DMS53 treated with DMSO at 0.1 percent for 48 hours (cell line): ENCODE measurements at regions not wholly inside any gene's neighbourhood (a gene's known extent, or its start where the extent isn't known, plus 50 kb on each side); places are given as distances from the start of the nearest gene placed in this dataset.

Experiments used
- DNase-seq: peaks from one replicate; lab custom pipeline; 2025; ENCODE audit not compliant: unreplicated experiment; lab: John Stamatoyannopoulos, UW

DNA sequence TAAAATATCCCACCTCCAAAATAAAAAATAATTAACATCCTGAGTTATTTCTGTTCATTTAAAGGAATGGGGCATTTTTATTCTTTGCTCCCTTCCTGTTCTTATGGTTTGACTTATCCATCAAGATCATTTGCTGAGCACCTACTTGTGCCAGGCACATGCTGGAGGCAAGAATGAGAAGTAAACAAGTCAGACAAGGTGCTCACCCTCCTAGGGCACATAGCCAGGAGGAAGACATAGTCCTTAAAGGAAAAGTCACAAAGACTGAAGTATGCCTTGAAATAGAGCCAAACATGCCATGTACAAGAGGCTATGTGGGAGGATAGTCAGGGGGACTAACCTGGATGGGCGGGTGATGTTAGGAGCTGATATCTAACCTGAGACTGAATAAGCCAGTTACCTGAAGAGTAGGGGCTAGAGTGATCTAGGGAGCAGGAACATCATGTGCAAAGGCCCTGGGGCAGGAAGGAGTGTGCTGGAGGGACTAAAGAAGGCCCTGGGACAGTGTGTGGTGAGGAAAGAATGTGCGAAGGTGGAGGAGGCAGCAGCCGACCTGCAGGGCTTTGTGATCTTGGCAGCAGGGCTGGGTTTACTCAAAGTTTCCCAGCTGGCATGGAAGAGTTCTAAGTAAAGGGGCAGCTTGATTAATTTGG, 233.5 kb downstream of the MATN1 start:
- DNase-seq, result no peak

DNA sequence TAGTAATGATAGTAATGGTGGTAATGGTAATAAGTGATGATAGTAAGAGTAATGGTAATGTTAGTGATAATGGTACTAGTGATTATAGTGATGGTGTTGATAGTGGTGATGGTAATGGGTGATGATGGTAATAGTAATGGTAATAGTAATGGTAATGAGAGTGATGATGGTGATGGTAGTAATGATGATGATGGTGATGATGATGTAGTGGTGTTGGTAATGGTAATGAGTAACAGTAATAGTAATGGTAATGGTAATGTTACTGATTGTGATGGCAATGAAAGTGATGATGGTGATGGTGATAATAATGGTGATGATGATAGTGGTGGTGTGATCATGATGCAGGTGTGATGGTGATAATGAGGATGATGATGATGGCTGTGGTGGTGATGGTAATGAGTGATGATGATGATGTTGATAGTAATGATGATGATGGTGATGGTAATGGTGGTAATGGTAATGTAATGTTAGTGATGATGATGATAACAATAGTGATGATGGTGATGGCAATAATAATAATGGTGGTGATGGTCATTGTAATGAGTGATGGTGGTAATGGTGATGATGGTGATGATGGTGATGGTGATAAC, 235.0 kb downstream of the MATN1 start:
- no peak for DNase-seq

DNA sequence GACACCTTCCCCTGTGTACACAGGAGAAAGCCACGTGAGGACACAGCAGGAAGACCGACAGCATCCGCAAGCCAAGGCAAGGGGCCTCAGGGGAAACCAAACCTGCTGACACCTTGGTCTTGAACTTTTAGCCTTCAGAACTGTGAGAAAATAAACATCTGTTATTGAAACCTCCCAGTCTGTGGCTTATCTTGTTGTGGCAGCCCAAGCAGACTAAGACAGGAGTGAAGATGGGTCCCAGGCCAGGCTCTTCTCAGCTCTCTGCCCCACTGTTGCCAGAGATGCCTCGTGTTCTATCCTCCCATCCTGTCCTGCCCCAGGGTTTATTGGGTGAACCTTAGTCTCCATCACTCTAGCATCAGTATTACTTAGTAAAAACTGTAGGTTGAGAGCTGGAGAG, 236.3 kb downstream of the MATN1 start:
- DNase-seq, result no peak

DNA sequence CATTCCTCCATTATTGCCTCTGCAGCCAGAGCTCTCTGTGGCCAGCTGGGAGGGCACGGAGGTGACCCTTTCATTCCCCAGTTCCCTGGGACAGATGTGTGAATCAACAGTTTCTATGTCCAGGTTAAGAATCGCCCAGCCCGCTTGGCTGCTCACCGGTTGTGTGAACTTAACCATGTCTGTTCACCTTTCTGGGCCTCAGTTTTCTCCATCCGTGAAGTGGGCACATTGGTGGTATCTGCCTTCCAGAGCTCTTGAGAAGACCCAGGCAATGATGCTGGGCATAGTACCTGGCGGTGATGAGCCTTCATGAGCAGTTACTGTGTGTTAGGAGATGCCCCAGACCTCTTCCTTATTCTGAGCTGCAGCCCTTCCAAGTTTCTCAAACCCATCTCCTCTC, 238.3 kb downstream of the MATN1 start:
- DNase-seq, result no peak

DNA sequence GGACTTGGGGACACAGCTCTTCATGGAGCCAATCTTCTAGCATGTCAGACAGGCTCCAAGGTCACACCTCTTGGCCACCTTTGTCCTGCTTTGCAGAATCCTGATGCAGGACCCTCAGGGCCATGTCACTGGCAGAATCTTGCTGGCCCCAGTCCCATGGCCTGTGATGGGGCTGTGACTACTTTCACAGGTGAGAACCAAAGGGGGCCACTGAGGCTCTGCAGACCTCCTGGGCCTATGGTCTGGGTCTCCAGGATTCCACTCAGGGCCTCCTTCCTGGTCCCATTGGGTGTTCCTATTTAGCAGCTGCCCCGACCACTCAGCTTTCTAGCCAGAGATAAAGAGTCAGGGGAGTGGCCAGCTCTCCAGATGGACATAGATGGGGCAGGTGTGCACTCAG, 238.7 kb downstream of the MATN1 start:
- no peak for DNase-seq

DNA sequence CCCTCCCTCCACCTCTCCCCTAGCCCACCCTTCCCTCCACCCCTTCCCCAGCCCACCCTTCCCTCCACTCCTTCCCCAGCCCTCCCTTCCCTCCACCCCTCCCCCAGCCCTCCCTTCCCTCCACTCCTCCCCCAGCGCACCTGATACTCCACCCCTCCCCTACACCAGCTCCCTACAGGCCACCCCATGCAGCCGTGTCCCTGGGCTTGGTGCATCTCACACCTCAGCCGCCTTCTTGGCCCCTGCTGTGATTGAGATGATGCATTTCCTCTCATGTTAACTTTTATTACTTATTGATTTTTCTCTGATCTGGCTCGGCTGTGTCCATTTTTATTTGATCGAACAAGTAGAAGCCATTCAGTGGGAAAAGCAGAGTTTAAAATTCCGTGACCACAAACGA, 243.8 kb downstream of the MATN1 start:
- no peak for DNase-seq

DNA sequence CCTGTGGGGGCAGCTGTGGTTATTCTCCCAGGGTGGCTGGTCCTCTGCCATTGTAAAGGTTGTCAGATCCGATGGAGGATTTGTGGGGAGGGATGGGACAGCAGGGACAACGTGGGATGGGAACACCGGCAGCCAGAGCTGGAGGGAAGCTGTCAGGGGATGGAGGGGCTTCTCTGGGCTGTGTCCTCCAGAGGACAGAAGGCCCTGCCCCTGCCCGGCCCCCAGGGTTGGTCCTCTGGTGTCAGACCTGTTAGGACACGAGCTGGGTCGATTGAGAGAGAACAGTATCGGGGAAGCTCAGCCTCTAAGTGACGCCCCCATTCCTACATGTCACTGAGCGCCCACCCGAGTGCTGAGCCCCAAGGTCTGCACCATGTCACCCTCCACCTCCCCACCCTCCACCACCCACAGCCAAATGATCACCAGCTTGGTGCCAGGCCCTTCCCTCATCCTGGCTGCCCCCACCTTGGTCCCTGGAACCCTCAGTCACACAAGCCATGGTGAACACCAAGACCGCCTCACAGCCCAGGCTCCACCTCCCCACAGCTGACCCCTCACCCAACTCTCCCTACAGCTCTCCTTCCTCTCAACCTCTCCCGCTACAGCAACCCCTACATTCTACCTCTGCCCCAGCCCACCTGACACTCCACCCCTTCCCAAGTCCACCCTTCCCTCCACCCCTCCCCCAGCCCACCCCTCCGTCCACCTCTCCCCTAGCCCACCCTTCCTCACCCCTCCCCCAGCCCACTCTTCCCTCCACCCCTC, 244.4 kb downstream of the MATN1 start:
- no peak for DNase-seq

DNA sequence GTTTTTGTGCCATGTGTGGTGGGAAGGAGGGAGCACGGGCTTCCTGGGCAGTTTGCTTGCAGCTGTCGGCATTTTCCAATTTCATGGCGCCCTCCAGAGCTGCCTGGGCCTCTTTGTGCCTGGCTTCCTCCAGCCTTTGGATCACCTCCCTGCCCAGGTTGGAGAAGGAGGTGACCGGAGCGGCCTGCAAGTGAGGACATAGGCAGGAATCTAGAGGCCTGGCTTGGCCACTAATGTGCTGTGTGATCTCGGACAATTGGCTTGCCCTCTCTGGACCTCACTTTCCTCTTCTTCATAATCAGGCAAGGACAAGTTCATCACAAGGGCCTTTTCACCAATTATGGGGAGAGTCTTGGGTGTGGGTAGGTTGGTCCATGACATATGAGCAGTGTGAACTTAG, 245.1 kb downstream of the MATN1 start:
- no peak for DNase-seq

DNA sequence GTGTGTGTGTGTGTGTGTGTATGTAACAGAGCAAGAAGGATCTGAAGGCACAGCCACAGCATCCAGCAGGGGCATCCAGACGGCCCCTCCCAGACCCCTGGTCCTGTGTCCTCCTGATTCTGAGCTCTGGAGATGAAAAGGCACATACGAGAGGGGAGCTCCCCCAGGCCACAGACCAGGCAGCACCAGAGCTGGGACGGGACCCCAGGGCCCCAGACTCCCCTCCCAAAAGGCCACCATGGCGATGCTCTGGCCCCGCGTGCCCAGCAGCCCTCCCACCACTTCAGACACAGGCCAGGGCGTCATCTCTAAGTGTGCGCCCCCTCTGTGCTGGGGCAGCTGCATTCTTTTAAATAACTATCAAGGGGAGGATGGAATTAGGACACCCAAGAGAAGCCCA, 245.8 kb downstream of the MATN1 start:
- no peak for DNase-seq

DNA sequence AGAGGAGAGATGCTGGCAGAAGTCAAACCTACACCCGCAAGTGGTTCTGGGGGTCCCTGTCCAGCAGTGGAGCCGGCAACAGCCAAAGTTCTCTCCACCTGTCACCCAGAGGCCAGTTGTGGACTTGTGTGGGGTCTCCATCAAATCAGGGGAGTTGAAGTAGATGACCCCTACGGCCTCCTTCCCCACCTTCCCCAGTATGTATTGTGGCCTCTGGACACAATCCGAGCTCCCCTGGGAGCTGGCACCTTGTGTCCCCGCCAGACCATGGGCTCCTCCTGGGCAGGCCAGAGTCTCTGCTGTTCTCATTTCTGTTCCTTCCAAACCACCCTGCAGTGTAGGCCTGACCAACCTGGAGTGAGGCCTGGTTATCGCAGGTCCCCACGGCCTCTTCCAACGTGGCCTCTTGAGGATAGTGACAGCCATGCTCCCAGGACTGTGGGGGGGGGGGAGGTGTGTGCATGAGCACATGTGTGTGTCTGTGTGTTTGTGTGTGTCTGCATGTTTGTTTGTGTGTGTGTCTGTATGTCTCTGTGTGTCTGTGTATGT, 246.4 kb downstream of the MATN1 start:
- no peak for DNase-seq

DNA sequence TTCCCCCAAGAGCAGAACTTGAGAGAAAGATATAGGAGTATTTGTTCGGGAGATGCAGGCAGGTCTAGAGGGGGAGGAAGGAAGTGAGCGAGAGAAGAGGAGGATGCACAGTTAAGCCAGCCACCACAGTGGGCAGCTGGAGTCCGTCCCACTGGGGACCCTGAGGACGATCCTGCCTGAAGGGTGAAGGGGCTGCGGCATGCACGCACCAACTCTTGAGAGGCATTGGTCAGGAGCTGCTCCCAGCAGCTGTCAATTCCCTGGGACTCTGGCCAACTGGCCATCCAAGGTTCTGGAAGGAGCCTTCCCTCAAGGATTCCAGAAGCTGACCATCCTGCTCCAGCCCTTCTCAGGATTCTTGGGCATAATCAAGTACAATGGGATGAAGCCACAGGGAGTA, 246.9 kb downstream of the MATN1 start:
- no peak for DNase-seq

DNA sequence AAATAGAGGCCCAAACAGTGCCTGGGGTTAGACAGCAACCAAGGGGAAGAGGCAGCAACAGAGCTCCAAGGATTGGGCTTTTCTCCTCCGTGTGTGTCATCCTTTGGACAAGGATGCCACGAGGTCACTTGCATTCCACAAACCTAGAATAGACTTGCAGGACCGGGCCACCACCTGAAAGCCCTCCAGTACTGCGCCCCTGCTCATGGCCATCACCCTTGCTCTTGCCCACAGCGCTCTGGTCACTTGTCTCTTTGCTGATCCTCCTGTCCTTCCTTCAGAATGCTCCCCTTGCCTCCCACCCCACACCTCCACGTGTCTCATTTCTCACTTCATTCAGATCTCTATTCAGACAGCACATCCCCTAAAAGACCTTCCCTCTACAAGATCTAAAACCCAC, 247.4 kb downstream of the MATN1 start:
- no peak for DNase-seq

DNA sequence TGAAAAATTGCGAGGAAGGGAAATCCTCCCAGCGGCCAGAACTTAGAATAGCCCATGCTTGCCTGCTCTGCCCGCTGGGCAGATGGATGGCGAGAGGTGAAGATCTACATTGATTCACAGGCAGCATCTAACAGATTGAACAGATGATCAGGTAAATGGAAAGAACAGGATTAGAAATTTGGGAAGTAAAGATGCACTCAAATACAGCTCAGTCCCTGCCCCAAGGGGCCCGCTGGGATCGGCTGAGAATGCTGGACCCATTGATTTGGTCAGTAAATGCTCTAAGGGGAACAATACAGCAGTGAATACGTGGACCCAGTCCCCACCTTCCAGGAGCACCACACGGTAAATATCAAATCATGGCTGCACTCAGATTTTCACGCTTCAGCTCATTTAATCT, 248.2 kb downstream of the MATN1 start:
- DNase-seq, result no peak

DNA sequence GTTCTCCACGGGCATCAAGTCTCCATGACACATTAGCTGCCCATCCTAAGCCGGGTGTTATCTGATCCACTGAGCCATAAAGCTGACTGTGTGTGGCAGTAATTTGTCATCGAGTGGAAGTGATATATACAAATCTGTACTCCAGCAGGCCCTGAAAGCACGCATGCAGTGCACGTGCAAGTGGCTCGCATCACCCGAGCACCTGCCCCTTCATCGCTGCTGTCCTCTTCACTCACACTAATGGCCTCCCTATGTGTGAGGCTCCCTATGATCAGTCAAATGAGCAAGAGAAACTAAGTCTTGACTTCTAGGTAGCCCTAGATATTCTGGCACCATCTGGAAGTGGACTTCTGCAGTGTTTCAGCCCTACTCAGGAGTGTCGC, 248.6 kb downstream of the MATN1 start:
- no peak for DNase-seq

DNA sequence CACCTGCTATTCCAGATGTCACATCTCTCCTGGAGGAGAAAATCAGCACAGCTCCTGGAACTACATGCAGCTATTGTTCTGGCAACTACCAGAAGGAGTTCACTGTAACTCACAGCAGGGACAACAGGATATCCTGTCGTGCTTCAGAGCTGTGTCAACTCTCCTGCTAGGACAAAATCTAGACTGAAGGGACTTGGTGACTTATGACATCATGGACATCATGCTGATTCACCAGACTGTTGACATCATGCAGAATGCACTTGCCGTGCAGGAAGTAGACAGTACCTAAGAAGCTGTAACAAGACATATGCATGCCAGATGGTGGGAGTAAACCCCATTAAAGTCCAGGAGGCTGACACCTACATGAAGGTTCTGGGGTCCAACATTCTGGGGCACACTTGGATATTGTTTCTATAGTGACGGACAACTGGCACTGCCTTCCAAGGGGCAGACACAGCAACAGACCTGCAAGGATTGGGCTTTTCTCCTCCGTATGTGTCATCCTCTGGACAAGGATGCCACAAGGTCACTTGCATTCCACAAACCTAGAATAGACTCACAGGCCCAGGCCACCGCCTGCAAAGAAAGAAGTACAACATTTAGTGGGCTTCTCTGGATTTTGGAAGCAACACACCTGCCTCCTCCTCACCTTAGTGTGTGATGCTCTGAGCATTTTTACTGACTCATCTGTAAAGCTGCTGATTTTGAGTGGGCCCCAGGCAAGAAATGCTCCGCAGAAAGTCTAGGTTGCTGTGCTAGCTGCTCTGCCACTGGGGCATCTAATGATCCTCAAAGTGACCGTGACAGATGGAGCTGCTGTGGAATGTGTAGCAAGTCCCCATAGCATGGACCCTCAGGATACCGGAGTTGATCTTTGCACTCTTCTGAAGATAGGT, 249.2 kb downstream of the MATN1 start:
- no peak for DNase-seq

DNA sequence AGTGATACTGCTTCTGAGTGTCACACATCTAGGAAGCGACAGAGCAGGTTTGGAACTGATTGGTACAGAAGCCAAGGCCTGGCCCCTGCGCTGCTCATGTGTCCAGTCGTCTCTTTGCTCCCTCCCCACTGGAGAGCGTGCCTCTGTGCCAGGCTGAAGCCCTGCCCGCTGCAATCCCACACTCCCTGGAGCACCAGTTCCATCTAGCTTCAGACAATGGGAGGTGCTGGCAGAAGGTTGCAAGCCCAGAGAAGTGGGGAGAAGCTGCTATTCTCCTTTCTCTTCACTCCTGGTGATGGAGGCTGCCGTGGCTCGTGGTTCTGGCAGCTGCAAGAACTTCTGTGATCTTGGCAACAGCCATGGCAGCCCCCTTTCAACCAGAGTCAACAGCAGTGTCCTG, 250.9 kb downstream of the MATN1 start:
- DNase-seq, result no peak

DNA sequence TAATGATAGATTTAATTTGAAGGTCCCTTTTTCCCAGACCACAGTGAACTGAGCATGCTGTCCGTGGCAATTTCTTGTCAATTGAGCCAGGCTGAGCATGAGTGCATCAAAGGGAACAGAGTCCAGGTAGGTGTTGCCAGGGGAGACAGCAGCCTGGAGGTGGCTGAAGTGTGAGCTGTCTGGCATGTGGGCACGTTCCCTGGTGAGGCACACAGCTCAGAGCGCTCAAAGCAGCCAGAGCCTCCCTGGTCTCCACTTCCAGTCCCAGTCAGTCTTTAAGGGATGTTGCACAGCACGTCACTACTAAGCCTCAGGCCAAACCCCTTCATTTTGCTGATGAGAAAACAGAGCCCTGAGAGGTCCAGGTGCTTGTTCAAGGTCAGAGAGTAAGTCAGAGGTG, 251.4 kb downstream of the MATN1 start:
- DNase-seq, result no peak

DNA sequence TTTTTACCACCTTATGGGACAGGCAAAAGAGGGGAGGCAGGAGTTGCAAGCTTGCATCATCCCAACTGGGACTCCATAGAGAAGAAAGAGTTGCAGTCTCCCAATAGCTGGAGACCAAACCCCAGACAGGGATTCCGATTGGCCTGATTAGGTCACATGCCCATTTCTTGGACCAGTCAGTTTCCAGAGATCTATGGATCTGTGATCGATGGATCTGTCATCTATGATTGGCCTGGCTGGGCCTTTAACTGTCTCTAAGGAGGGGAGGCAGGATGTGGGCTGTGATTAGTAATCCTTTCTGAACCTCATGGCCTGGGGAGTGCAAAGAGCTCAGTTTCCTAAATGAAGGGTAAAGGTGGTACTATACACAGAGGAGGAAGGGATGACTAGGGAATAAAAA, 252.1 kb downstream of the MATN1 start:
- DNase-seq, result no peak

DNA sequence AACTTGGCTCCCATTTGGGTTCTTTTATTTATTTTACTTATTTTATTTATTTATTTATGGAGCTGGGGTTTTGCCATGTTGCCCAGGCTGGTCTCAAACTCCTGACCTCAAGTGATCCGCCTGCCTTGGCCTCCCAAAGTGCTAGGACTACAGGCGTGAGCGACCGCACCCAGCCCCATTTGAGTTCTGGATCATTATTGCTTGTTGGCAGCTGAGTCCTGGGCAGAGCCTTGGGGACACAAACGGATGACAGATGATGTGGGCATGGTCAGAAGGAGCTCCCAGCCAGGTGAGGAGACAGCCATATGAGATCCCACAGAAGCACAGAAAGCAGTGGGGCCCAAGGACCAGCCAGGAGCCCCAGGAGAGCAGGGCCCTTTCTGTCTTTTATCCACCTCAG, 254.0 kb downstream of the MATN1 start:
- DNase-seq, result no peak

DNA sequence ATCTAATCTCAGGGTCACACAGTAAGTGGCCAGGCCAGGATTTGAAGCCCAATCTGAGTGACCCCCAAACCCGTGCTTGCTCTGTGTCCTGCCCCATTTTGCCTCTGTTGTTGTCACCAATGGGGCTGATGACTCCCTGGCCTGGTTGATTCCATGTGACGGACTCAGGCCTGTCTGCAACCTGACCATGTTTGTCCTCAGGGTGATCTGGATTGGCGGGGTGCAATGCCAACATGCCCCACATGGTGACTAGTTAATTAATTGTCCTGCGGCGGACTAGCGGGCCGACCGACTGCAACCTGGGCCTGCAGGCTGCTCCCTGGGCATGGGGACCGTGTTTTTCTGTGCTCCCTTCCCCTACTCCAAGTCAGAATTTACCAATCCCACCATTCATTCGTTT, 256.3 kb downstream of the MATN1 start:
- DNase-seq, result no peak

DNA sequence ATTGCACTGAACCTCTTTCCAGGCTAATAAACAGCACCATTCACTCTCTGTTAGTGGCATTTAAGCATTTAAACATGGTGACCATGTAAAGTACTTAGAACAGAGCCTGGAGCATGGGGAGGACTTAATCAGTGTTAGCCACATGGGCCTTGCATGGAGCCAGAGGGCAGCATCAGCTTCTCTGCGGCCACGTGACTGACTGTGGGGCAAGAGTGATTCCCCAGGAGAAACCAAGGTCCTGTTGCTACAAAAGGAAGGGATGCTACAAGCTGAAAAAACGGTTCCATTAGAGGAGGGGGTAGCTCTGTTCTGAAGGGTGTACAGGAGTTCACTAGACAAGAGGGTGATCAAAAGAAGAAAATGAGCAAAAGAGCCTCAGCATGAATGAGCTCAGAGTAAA, 256.8 kb downstream of the MATN1 start:
- DNase-seq, result no peak
